NCI-H1417 treated with DMSO at 0.1 percent for 48 hours (cell line): ENCODE measurements at regions not wholly inside any gene's neighbourhood (a gene's known extent, or its start where the extent isn't known, plus 50 kb on each side); places are given as distances from the start of the nearest gene placed in this dataset.
"Not testable (repeated sequence)": the region's sequence is repeated elsewhere in the genome, so short reads cannot be mapped to it uniquely, and the experiment has no call there.

ENCODE experiments used
- DNase-seq: peaks from one replicate; lab custom pipeline; 2025; lab: John Stamatoyannopoulos, UW

DNA sequence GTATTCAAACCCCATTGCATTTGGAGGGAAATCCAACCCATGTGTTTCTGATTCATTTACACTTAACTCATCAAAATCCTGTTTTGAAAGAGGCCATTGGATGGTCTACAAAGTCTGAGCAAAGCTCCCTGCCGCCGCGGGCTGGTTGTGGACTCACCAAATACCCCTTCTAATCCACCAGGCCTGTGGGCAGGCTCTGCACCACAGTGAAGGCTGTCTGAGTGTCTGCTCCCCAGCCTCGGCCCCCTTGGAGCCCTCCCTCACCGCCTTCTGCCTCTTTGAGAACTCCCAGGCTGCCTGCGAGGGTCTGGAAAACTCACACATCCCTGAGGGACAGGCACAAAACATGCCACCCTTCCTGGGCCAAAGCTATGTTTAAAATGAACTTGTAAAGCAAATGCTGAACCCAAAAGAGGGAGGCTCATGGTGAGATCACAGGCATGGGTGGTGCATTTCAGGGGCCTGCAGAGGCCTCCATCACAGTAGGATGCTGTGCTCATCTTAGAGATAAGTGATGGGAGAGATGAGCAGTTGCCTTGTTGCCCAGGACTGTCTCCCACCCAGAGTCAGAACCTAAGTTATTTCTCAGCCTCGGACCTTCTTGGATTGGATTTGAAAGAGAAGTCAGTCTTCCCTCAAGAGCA, 225.0 kb downstream of the CYP26B1 start:
- no peak for DNase-seq

DNA sequence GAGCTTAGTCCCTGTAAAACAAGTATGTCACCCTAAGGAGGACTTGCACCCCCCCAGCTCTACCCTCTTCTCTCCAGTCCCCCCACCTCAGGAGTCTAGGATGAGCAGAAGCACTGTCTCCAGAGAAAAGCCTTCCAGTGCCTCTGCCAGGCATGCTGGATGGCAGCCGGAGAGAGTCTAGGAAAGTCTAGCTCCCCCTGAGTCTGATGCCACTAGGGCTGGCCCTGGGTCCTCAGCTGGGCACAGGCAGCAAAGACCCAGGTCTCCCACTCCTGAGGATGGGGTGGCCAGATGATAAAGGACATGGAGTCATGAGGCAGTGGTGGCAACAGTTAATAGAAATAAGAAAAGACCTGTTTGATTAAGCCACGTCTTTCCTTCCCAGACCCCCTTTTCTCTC, 225.6 kb downstream of the CYP26B1 start:
- DNase-seq: no peak

DNA sequence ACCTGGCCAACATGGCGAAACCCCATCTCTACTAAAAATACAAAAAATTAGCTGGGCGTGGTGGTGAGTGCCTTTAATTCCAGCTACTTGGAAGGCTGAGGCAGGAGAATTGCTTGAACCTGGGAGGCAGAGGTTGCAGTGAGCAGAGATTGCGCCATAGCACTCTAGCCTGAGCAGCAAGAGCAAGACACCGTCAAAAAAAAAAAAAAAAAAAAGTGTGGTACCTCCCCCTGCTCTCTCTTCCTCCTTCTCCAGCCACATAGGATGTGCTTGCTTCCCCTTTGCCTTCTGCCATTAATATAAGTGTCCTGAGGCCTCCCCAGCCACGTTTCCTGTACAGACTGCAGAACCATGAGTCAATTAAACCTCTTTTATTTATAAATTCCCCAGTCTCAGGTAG, 226.8 kb downstream of the CYP26B1 start:
- DNase-seq: not testable (repeated sequence)

DNA sequence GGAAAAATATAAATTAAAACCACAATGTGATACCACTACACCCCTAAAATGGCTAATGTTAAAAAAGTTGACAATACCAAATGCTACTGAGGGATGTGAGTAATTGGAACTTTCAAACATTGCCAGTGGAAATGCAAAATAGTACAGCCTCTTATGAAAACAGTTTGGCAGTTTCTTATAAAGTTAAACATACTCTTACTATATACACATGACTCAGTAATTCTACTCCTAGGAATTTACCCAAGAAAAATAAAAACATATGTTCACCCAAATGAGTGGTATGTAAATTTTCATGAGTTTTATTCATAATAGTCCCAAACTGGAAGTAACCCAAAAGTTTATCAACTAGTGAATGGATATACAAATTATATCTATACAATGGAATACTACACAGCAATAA, 228.0 kb downstream of the CYP26B1 start:
- no peak for DNase-seq

DNA sequence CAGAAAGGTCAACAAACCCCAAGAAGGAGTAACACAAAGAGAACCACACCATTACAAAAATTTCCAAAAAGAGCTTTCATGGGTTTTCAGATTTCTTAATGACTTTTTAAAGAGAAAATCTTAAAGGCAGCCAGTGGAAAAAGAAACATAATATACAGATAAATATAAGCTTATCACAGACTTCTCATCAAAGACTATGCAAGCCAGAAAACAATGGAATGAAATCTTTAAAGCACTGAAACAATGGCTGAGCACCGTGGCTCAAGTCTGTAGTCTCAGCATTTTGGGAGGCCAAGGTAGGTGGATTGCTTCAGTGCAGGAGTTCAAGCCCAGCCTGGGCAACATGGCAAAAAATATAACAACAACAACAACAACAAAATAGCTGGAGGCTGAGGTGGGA, 237.4 kb downstream of the CYP26B1 start:
- no peak for DNase-seq

DNA sequence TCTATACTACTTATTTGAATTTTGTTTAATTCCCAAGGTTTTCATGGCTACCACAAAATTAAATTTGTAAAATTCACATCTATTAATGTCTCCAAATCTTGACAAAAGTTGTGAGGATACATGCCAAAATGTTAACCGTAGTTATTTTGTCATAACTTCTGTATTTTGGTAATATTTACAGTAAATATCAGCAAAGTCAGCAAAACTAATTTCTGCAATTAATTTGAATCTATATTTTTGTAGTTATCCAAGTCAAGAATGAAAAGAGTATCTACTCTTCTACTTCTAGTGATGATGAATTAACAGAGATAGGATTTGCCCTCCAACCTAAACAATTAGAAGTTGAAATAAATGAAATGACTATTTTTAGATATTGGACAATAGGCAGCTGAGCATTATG, 238.9 kb downstream of the CYP26B1 start:
- no peak for DNase-seq

DNA sequence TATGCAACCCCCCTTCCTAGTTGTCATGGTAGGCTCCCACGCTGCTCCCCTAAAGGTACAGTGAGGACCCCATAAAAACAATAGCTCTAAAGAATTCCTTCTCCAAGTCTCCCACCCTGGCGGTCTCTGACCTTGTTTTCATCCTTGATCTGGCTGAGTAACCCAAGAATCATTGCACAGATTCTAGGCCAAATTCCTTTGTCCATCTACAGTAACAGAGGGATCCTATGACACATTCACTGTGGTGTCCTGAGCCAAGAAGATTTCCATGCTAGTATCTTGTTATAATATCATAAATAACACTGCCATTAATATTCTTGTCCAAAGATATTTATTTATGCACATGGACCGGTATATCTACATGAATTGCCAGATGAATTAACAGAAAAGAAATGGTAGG, 240.2 kb downstream of the CYP26B1 start:
- no peak for DNase-seq

DNA sequence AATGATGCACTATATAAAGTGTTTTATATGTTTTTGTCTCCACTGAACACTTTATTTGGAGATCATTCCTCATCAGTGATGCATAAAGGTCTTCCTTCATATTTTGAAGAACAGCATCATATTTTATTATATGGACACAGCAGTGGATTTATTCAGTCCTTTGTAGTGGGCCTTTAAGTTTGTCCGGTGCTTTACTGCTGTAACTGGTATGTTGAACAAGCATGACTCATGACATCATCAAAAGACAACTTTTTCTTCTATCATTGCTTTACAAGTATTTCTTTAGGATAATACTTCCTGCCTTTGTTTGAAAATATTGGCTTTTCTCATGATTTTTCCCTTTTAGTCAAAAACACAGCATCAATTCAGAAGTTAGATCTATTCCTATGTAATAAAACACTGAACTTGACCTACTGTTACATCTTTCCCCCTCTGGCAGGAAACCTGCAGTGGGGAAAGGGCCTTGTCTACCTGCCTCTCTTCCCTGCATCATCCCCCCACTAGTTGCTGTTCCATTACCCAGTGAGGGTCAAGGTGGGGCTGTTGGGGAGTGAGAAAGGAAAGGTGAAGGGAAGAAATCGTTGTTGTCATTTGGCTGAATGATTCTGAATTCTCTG, 241.2 kb downstream of the CYP26B1 start:
- no peak for DNase-seq

DNA sequence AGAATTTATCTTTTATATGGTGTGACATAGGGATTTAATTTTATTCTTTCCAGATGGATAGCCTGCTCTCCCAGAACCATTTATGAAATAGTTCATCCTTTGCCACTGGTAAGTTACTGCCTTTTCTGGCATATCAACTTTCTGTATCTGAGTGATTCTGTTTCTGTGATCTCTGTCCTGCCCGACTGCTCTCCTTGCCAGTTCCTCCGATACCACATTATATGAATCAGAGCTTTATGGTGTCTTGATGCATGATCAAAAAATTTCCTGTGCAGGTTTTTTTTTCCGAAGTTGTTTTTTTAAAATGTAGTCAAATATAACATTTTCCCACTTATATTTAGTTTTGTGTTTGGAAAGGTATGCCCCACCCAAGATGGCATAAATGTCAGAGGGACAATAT, 242.5 kb downstream of the CYP26B1 start:
- DNase-seq: no peak

DNA sequence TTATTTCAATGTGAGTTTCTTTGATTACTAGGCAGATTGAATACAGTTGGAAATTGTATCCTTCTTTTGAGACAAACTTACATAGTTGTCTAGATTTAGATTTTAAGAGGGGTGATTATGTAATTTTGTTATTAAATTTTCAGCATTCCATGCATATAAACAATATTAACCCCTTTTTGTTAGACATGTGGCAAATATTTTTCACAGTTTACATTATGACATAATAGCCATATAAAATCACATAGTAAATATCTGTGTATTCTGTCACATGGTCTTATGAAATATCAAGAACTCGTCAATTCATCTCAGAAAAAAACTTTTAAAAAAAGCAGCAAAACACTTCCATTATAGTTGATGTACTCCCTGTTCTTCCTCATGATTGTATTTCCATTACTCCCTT, 243.8 kb downstream of the CYP26B1 start:
- DNase-seq: no peak

DNA sequence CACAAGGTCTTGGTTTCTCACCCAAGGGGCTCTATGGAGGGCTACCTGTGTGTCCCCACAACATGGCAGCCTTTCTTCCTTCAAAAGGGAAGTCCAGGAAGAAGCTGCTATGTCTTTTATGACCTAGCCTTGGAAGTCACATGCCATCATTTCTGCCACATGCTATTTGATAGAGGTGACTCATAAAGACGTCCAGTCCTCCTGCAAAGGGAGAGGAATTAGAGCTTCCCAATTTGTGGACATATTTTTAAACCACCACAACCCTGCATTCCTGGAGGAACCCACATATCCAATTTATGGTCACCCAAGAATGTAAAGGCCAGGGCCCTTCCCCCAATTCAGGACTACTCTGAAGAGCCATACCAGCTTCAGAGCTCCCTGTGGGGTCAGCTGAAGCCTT, 246.2 kb downstream of the CYP26B1 start:
- DNase-seq: no peak

DNA sequence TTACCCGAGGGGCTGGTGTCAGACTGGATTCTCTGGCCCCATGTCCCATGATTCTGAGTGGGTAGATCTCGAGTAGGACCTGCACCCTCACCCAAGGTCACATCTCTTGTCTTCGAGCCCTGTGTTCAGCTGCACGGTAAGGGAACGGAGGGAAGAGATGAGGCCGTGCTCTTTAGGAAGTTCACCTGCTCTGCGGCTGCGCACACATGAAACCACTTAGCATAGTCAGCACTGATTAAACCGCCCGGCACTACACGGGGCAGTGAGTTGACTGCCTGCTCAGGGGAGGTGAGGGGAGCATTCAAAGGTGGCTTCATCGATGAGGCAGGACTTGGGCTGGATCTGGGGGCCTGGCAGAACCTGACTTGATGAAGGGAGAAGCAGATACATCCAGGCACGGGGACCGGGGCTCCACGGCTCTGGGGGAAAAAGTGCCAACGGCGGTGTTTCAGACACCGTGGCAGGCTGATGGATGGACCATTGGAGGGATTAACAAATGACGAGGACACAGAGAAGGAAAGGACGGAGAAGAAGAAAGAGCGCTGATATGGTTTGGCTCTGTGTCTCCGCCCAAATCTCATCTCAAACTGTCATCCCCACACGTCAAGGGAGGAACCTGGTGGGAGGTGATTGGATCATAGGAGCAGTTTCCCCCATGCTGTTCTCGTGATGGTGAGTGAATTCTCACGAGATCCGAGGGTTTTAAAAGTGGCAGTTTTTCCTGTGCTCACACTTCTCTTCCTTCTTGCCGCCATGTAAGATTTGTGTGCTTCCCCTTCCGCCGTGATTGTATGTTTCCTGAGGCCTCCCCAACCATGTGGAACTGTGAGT, 248.6 kb downstream of the CYP26B1 start:
- no peak for DNase-seq

DNA sequence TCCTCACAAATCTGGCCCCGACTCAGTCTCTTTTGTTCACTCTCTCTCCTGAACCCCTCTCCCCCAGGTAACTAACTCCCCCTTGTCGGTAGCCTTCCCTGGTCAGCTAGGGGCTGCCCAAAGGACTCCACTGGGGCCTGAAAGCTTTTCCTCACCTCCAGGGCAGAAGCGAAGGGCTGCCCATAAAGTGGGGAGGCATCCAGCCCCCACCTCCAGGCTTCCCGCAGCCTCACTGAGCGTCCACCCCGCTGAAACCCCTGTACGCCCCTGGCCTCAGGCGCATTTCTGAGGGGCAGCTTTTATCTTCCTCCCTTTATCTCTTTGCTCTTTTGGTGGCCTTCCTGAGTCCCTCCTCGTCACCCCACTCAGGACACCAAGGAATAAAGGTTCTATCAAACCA, 249.3 kb downstream of the CYP26B1 start:
- no peak for DNase-seq

DNA sequence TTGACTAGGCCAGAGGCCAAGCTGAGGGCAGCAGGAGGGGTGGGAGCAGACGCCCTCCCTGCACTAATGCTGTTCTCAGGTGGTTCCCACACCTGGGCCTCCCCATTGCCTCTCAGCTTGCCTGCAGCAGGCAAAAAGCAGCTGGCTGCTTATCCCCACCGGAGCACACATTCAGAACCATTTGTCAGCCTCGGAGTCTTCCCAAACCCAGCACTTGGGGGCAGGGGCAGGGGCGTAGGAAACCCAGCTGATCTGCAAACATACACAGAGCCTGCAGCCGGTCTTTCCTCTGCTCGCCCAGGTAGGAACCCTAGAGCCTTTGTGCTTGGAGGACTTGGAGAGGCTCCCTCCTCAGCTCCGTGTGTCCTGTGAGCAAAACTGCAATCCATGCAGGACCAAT, 249.8 kb downstream of the CYP26B1 start:
- no peak for DNase-seq

DNA sequence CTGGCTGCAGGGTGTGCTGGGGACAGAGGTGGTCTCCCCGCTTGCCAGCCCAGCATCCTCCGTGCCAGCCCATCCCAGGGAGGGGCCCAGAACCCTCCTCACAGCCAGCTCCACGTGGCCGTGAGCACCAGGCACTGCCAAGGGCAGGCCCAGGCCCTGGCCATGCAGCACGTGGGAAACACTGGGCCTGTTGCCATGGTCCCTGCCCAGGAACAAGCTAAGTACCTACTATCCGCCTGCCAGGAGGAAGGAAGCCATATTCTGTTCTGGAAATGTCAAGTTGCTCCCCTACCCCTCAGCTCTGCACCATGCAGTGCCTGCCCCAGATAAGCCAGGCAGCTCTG, 250.6 kb downstream of the CYP26B1 start:
- no peak for DNase-seq

DNA sequence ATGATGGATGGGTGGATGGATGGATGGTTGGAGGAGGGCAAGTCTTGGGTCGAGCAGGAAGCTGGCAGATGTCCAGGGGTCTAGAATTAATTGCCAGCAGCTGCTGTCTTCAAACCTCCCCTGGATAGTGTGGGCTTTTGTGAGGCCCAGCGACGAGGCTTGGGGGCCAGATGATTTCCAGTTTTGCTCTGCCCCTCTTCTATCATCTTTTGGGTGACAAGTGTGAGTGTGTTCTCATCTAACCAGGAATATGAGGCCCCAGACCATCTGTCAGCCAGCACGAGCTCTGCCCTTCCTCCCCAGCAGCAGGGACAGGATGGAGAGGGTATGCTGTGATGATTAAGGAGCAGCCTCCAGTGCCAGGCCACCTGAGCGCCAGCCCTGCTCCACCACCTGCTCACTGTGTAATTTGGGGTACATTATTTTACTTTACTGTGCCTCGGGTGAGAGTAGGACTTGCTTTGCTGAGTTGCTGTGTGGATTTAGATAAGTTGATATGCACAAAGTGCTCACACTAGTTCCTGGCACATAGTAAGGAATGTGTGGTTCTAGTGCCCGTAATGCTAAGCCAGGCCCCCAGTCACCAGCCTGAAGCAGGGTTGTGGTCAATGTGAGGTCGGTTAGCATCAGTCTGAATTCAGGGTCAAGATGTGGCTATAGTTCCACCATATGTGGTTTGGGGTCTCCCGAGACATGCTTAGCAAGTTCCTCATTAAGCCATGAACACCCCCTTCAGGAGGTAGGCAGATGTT, 251.1 kb downstream of the CYP26B1 start:
- DNase-seq: no peak

DNA sequence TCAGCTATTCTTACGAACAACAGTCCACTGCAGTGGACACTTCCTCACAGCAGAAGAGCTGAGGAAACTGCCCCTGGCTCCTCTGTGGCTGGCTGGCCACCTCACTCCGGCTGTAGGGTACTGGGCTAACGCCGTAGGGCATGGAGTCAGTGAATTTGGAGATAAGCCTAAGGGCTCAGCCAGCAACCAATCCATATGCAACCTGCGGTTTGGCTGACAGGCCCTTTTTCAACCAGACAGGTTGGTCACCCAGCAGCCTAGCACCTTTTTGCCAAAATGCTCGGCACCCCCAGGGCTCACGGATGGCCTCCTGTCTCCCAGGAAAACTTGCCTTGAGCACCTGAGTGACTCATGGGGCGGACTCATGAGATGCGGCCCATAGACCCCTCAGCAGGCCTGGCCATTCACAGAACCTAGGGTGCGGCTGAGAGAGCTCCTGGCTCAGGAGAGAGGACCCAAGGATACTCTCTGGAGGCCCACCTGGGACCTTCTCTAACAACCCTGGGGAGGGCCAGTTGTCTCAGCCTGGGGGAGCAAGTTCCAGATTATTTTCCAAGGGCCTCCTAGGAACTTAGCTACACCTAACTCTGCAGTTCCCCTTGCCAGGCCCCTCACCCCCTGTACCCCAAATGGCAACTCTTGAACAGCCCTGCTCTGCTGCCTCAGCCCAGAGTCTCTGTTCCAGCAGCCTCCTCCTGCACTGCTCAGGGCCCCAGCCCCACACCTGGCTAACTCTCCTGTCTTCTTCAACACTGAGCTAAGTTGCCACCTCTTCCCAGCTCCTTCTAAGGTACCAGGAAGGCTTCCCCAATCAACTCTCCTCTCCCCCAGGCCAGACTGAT, 252.1 kb downstream of the CYP26B1 start:
- DNase-seq: no peak

DNA sequence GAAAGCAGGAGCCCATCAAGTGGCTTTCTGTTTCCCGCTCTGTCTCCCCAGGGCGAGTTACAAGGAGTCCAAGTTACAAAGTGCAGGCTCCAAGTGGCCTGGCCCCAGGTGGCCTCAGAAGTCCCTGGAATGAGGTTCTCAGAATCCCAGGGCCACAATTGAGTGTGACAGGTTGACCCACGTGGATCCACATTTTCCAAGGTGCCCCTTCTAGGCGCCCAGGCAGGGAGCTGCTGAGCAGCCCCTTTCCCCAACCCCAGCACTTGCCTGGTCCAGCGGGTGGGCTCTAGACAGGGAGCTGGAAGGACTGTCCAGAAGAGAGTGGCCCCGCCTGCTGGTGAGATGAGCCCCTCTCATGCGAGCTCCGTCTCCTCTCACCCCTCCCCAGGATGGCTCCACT, 253.4 kb downstream of the CYP26B1 start:
- DNase-seq: no peak

DNA sequence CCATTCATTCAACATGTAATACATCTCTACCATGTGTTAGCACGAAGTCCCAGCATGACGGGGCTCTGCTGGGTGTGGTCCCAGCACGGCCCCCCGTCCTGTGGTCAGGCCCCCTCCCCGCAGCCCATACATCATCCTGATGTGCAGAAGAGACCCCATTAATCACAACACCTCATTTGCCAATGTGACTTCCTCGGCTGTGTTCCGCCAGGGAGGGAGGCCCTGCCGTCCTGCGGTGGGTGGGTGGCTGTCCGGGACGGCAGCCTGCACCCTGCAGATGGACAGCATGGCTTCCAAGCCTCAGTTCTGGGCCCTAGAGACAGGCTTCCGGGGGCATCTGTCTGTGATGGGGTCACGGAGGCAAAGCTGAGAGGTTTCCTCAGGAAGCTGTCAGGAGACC, 254.0 kb downstream of the CYP26B1 start:
- no peak for DNase-seq

DNA sequence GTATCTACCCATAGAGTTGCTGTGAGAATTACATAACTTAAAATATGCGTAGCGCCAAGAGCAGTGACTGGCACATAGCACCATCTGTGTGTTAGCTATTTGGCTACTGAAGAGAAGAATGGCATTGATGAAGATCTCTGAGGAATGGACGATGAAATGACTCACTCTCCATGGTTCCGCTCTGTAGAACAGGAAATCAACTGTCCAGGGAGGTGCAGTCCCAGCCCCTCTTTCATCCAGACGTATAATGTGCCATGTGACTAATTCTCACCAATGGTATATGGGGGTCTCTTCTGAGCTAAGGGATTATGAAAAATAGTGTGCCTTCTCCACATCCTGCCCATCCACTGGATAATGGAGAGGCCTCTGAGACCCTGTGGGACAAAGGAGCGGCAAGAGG, 254.8 kb downstream of the CYP26B1 start:
- DNase-seq: no peak

DNA sequence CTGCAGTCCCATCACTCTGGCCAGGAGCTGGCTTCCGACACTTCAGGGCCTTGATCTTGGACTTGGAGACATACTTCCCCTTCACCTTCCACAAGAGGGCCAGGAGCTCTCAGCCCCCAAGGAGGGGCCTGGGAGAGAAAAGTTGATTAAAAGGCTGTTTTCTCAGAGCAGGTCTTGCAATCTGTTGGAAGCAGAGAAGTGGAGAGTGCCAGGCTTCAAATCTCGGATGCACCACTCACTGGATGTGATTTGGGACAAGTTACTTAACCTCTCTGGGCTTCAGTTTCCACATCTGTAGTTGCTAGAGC, 255.3 kb downstream of the CYP26B1 start:
- no peak for DNase-seq
